GM12878 (cell line): ENCODE measurements at regions not wholly inside any gene's neighbourhood (a gene's known extent, or its start where the extent isn't known, plus 50 kb on each side); places are given as distances from the start of the nearest gene placed in this dataset.

Experiments used
- BHLHE40 ChIP-seq, 2 experiments: fragments of 450-650 bp in 1 of 2; IDR thresholded peaks; 2 replicates each; pipeline ENCODE4 v1.6.1; 2011 to 2017; ENCODE audit warnings: low read depth in 2 of 2, borderline replicate concordance in 1 of 2, improper control_type of control experiment in 1 of 2, low read length in 1 of 2, mild to moderate bottlenecking in 1 of 2
- CREM ChIP-seq: IDR thresholded peaks from 2 replicates; pipeline ENCODE4 v1.6.1; 2014; ENCODE audit warnings: antibody characterized with exemption, low read depth
- HCFC1 ChIP-seq: fragments of 150-350 bp; IDR thresholded peaks from 2 replicates; pipeline ENCODE4 v1.6.1; 2014; ENCODE audit warnings: low read length
- MYC ChIP-seq: IDR thresholded peaks from 2 replicates; pipeline ENCODE4 v1.6.1; 2011; ENCODE audit warnings: mild to moderate bottlenecking, low read length, moderate library complexity, inconsistent platforms; ENCODE audit not compliant: insufficient read depth, insufficient replicate concordance, insufficient read length, severe bottlenecking
- REST ChIP-seq: IDR thresholded peaks from 2 replicates; pipeline ENCODE4 v1.6.1; 2012; ENCODE audit warnings: mild to moderate bottlenecking, low read depth, low read length

DNA sequence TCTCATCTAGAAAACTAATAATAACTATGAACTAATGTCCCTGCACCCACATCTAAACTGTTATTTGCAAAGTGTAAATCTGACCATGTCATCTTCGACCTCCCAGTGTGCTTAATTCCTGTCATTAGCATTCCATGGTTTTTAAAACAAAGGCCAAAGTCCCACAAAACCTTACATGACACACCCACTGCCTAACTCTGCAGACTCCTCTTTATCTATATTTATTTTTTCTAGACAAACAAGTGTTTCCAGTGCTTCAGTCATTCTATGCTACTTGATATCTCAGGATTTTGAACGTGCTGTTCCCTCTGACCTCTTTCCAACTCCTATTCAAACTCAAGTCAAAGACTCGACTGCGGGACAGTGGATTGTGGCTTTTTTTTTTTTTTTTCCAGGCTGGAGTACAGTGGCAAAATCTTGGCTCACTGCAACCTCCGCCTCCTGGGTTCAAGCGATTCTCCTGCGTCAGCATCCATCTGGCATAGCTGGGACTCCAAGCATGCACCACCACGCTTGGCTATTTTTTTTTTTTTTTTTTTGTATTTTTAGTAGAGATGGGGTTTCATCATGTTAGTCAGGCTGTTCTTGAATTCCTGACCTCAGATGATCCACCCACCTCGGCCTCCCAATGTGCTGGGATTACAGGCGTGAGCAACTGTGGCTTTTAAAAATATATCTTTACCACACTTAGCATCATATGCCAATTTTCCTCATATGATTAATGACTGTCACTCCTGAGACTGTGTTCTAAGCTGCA is 1511.0 kb downstream of the ARAP2 start:
- TF ChIP-seq CREM (no peak), MYC (no peak), REST (no peak), BHLHE40 (IDR thresholded peaks at IDR 0.05; ENCODE audit: borderline replicate concordance in 1 of 2, low read depth in 2 of 2, low read length in 1 of 2) (no peak), HCFC1 (no peak)
